T-helper 2 cell treated with Interferon-gamma antibody and Interleukin-4, amounts not matched to agents 5 μg/mL and 100 μg/mL, for 36 hours (primary cell): ENCODE measurements at regions not wholly inside any gene's neighbourhood (a gene's known extent, or its start where the extent isn't known, plus 50 kb on each side); places are given as distances from the start of the nearest gene placed in this dataset.

Source experiments
- DNase-seq: peaks from one replicate; pipeline ENCODE4 v3.0.0; 2021; ENCODE audit warnings: low spot score
- H3K27ac Mint-ChIP-seq: one replicate; pipeline ENCODE4 v1.8.0; 2021; ENCODE audit warnings: mild to moderate bottlenecking, mixed read lengths
- H3K27me3 Mint-ChIP-seq: one replicate; pipeline ENCODE4 v1.8.0; 2021; ENCODE audit warnings: low read depth, mixed read lengths
- H3K36me3 Mint-ChIP-seq: one replicate; pipeline ENCODE4 v1.8.0; 2021; ENCODE audit warnings: low read depth, mixed read lengths
- H3K4me1 Mint-ChIP-seq: one replicate; pipeline ENCODE4 v1.8.0; 2021; ENCODE audit warnings: low read depth, mixed read lengths
- H3K4me3 Mint-ChIP-seq: one replicate; pipeline ENCODE4 v1.8.0; 2022; ENCODE audit warnings: mild to moderate bottlenecking, moderate library complexity, mixed read lengths
- H3K9me3 Mint-ChIP-seq: one replicate; pipeline ENCODE4 v1.8.0; 2021; ENCODE audit warnings: mixed read lengths

- Mint-ChIP-seq H3K4me3 (no peak overlapping the region), H3K4me1 (no peaks in the 10 kb centered on the region), H3K36me3 (no peaks in the 10 kb centered on the region), H3K27me3 (peaks cover 19% of the 10 kb centered on the region), H3K27ac (no peak overlapping the region), H3K9me3 (no peaks in the 10 kb centered on the region)
- no peak for DNase-seq
Measured at GRCh38 chr10:31657434-31657872, 271.2 kb downstream of the ARHGAP12 start.

DNA sequence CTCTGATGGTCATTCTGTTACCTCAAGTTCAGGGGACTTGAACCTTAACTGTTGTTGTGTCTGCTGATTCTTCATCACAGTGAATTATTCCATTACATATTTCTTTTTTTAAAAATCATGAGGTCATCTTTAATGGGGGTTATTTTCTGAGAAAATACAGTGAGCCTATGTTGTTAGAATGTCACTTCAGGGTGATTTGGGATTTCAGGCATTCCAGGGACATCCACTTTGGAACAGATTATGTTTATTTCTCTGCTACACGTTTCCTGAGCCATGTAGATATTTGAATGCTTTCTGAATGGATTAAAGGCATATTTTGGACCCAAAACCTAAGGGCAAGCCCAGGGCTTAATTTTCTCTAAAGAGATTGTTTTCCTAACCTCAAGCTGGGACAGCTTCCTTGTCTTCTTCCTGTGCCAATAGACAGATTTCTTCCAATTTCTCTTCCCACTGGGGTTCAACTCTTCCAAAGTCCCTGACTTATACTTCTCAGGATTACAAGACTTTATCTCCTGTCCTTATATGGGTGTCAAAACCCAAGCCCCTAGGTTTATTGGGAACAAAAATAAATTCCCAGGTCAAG lies 271.7 kb downstream of the ARHGAP12 start:
- Mint-ChIP-seq H3K9me3 (no peaks in the 10 kb centered on the region), H3K27me3 (peaks cover 20% of the 10 kb centered on the region), H3K27ac (no peak overlapping the region), H3K4me3 (no peak overlapping the region), H3K4me1 (no peaks in the 10 kb centered on the region), H3K36me3 (no peaks in the 10 kb centered on the region)
- no peak for DNase-seq

DNA sequence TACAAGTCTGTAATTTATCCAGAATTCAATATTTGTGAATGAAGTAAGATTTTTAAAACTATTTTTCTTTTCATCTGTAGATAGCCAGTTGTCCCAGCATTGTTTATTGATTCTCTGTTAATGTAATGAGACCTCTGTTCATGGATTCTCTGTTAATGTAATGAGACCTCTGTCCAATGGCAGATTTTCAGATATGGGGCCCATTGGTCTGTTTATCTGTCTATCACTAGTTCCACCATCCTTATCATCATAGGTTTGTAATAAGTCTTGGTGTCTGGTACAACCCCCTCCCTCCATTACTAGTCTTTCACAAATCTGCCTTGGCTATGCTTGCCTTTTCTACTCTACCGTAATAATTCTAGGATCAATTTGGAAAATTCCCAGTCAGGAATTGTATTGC lies 276.6 kb downstream of the ARHGAP12 start:
- H3K27ac Mint-ChIP-seq = no peak overlapping the region
- no peaks in the 10 kb centered on the region for H3K4me1 Mint-ChIP-seq
- peaks cover 25% of the 10 kb centered on the region for H3K27me3 Mint-ChIP-seq
- H3K4me3 Mint-ChIP-seq = no peak overlapping the region
- H3K36me3 Mint-ChIP-seq = no peaks in the 10 kb centered on the region
- no peak for DNase-seq
- H3K9me3 Mint-ChIP-seq = no peaks in the 10 kb centered on the region

GRCh38 chr10:31650010-31650409 lies 278.6 kb downstream of the ARHGAP12 start:
- Mint-ChIP-seq H3K4me1 (no peaks in the 10 kb centered on the region), H3K27ac (no peak overlapping the region), H3K27me3 (peaks cover 17% of the 10 kb centered on the region), H3K4me3 (no peak overlapping the region), H3K36me3 (no peaks in the 10 kb centered on the region), H3K9me3 (no peaks in the 10 kb centered on the region)
- no peak for DNase-seq

DNA sequence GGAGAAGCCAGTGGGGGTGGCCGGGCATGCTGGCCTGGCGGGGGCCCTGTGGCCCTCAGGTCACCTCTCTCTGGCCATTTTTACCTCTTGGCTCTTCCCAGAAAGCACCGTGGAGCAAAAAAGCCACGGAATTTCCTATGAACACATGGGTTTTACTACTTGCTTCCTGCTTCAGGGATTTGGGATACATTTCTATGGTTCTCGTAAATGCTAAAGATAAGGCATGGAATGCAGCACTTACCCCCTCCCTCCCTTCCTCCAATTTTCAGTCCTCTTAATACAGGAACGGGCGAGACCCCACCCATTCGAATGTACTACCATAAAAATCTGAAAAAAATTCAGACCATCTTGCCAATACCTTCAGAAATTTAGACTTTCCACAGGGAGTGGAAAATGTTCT lies 279.7 kb downstream of the ARHGAP12 start:
- no peaks in the 10 kb centered on the region for H3K9me3 Mint-ChIP-seq
- no peak overlapping the region for H3K4me3 Mint-ChIP-seq
- H3K27me3 Mint-ChIP-seq = peaks cover 18% of the 10 kb centered on the region
- DNase-seq = no peak
- no peak overlapping the region for H3K27ac Mint-ChIP-seq
- H3K36me3 Mint-ChIP-seq = no peaks in the 10 kb centered on the region
- no peaks in the 10 kb centered on the region for H3K4me1 Mint-ChIP-seq

GRCh38 chr10:31647861-31648260 lies 280.8 kb downstream of the ARHGAP12 start:
- H3K4me3 Mint-ChIP-seq = no peak overlapping the region
- H3K27ac Mint-ChIP-seq = no peak overlapping the region
- no peak for DNase-seq
- H3K36me3 Mint-ChIP-seq = no peaks in the 10 kb centered on the region
- H3K27me3 Mint-ChIP-seq = peaks cover 12% of the 10 kb centered on the region
- H3K9me3 Mint-ChIP-seq = no peaks in the 10 kb centered on the region
- no peaks in the 10 kb centered on the region for H3K4me1 Mint-ChIP-seq

DNA sequence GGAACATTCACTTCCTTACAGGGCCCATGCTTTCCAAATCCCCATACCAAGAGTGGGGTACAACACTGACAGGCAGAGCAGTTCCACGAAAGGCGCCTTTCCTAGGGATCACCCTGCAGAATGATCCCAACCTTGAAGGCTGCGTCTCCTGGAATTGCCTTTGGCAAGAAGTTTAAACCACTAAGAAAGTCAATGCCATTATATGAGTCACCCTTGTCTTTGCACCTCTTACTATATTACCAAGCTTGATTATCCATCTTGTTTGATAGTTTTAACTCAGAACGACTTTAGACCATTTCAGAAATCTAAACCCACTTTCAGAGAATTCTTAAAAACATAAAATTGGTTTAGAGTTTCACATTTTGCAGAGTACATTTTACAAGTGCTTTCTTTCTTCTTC lies 282.1 kb downstream of the ARHGAP12 start:
- Mint-ChIP-seq H3K9me3 (peaks cover 2% of the 10 kb centered on the region), H3K27me3 (peaks cover 10% of the 10 kb centered on the region), H3K27ac (no peak overlapping the region), H3K4me3 (no peak overlapping the region), H3K4me1 (no peaks in the 10 kb centered on the region), H3K36me3 (no peaks in the 10 kb centered on the region)
- no peak for DNase-seq

DNA sequence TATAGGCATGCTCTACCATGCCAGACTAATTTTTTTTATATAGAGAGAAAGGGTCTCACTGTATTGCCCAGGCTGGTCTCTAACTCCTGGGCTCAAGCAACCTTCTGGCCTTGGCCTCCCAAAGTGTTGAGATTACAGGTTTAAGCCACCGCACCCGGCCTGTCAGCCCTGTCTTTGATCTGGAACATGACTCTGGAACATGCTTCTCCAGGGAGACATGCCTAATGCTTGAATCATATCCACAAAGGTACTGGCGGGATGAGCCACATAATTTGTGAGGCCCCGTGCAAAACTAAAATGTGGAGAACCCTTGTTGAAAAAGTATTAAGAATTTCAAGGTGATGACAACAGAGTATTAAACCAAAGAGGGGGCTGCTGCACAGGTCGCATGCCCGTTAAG lies 282.8 kb downstream of the ARHGAP12 start:
- Mint-ChIP-seq H3K27me3 (peaks cover 10% of the 10 kb centered on the region), H3K4me1 (no peaks in the 10 kb centered on the region), H3K4me3 (no peak overlapping the region), H3K9me3 (peaks cover 5% of the 10 kb centered on the region), H3K27ac (no peak overlapping the region), H3K36me3 (no peaks in the 10 kb centered on the region)
- DNase-seq = no peak

GRCh38 chr10:31644931-31645633 lies 283.5 kb downstream of the ARHGAP12 start:
- H3K4me3 Mint-ChIP-seq = no peak overlapping the region
- peaks cover 9% of the 10 kb centered on the region for H3K27me3 Mint-ChIP-seq
- no peak for DNase-seq
- no peaks in the 10 kb centered on the region for H3K36me3 Mint-ChIP-seq
- no peaks in the 10 kb centered on the region for H3K4me1 Mint-ChIP-seq
- no peak overlapping the region for H3K27ac Mint-ChIP-seq
- peaks cover 5% of the 10 kb centered on the region for H3K9me3 Mint-ChIP-seq

GRCh38 chr10:31642281-31642680 lies 286.4 kb downstream of the ARHGAP12 start:
- no peak for DNase-seq
- H3K9me3 Mint-ChIP-seq = peaks cover 15% of the 10 kb centered on the region
- H3K4me3 Mint-ChIP-seq = no peak overlapping the region
- H3K27ac Mint-ChIP-seq = no peak overlapping the region
- H3K36me3 Mint-ChIP-seq = no peaks in the 10 kb centered on the region
- H3K4me1 Mint-ChIP-seq = no peaks in the 10 kb centered on the region
- peaks cover 9% of the 10 kb centered on the region for H3K27me3 Mint-ChIP-seq

GRCh38 chr10:31635415-31636065 lies 293.1 kb downstream of the ARHGAP12 start:
- Mint-ChIP-seq H3K4me1 (peaks cover 3% of the 10 kb centered on the region), H3K9me3 (peaks cover 9% of the 10 kb centered on the region), H3K36me3 (no peaks in the 10 kb centered on the region), H3K27me3 (no peaks in the 10 kb centered on the region), H3K27ac (no peak overlapping the region), H3K4me3 (no peak overlapping the region)
- DNase-seq = no peak

GRCh38 chr10:31635009-31635408 lies 293.6 kb downstream of the ARHGAP12 start:
- H3K4me3 Mint-ChIP-seq = no peak overlapping the region
- no peaks in the 10 kb centered on the region for H3K36me3 Mint-ChIP-seq
- H3K27me3 Mint-ChIP-seq = no peaks in the 10 kb centered on the region
- peaks cover 3% of the 10 kb centered on the region for H3K4me1 Mint-ChIP-seq
- no peak for DNase-seq
- peaks cover 9% of the 10 kb centered on the region for H3K9me3 Mint-ChIP-seq
- no peak overlapping the region for H3K27ac Mint-ChIP-seq

DNA sequence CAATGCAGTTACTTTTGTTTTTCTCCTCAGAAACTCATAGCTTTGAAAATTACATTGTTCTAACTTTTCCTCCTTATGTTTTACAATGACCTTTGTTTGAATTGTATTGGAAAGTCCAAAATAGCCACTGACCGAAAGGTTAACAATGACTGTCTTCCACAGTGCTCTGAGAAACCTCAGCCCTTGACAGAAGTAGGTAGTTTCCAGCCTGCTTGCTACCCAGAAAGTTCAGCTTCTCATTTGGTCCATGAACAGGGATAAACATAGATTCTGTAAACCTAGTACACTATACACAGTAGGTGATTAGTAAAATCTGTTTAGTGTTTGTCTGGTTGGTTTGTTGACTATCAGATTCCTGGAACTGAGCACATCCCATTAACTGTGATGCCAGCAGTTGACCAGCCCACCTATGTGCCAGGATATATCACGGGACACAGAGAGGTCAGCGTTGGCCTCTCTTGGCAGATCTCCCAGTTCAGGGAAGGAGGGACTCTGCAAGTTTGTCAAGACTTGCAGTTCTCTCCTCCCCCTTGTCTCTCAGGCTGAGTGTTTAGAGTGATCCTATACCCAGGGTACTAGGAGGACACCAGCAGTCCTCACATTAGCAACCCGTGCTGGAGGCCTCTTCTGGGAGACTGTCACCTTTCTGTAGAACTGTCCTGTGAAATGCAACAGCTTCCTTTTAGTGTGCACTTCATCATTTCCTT lies 297.6 kb downstream of the ARHGAP12 start:
- no peak for DNase-seq
- H3K4me3 Mint-ChIP-seq = no peak overlapping the region
- no peaks in the 10 kb centered on the region for H3K36me3 Mint-ChIP-seq
- H3K27ac Mint-ChIP-seq = no peak overlapping the region
- peaks cover 4% of the 10 kb centered on the region for H3K27me3 Mint-ChIP-seq
- H3K9me3 Mint-ChIP-seq = peaks cover 9% of the 10 kb centered on the region
- H3K4me1 Mint-ChIP-seq = peaks cover 3% of the 10 kb centered on the region

DNA sequence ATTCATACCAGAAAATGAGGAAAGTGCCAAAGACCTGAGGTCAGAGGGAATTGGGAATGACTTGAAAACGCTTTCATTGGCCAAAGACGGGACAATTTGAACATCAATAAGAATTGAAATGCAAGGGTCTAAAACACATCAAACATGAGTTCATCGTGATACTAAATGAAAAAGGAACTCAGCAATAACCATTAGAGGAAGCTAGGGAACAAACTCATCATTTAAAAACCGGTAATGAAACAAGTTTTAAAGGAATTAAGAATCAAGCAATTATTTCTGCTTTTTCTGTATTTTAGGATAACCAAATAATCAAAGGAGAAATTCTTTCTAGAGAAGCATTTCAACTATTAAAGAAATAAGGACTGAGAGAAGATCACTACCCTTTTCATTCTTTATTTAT lies 303.1 kb downstream of the ARHGAP12 start:
- Mint-ChIP-seq H3K4me3 (no peak overlapping the region), H3K27ac (no peak overlapping the region), H3K27me3 (peaks cover 7% of the 10 kb centered on the region), H3K4me1 (no peaks in the 10 kb centered on the region), H3K36me3 (no peaks in the 10 kb centered on the region), H3K9me3 (peaks cover 24% of the 10 kb centered on the region)
- DNase-seq = no peak
